ENCODE measurements at regions not wholly inside any gene's neighbourhood (a gene's known extent, or its start where the extent isn't known, plus 50 kb on each side); places are given as distances from the start of the nearest gene placed in this dataset.
"Not testable (repeated sequence)": the region's sequence is repeated elsewhere in the genome, so short reads cannot be mapped to it uniquely, and the experiment has no call there.

GRCh38 chr18:71223486-71223885, 934.6 kb downstream of the SOCS6 start:
- H3K27ac ChIP-seq (ENCODE audit: low read length), result no peak overlapping the region
- ATAC-seq, result no peak
- H3K27me3 ChIP-seq (ENCODE audit: control insufficient read depth, insufficient read depth, low read length), result no peaks in the 10 kb centered on the region
- BruUV-seq (replicated peaks), result no TSS peak
- TF ChIP-seq REST (IDR thresholded peaks at IDR 0.05; ENCODE audit: insufficient read depth in 1 of 2, low read depth in 2 of 2, low read length in 1 of 2) (no peak), SIN3A (IDR thresholded peaks at IDR 0.05; ENCODE audit: borderline replicate concordance, insufficient read depth, low read depth, low read length) (no peak), POLR2AphosphoS5 (IDR thresholded peaks at IDR 0.05; ENCODE audit: low read depth, low read length) (no peak), TCF7L2 (IDR thresholded peaks at IDR 0.05; ENCODE audit: low read depth, low read length) (no peak), CTCF (IDR thresholded peaks at IDR 0.05) (no peak)
- ChIA-PET CTCF (no interaction called here), POLR2A (no interaction called here)
- intact Hi-C loops (cut with micrococcal nuclease; ENCODE audit: unreplicated experiment), result no loop called here
- no peak overlapping the region for H3K4me3 ChIP-seq (ENCODE audit: low read depth in 2 of 2, low read length in 2 of 2)
- in situ Hi-C loops (cut with HindIII; ENCODE audit: low pct_unique_long_range_greater_than_20kb, low sequenced_read_pairs), result no loop called here
- H3K4me1 ChIP-seq (ENCODE audit: control insufficient read depth, insufficient read depth, low read length), result no peaks in the 10 kb centered on the region
- DNase-seq (ENCODE audit: low read depth, low spot score), result no peak
- H3K9me3 ChIP-seq (ENCODE audit: control insufficient read depth, insufficient read depth, low read depth, low read length), result no peaks in the 10 kb centered on the region
- H3K36me3 ChIP-seq (ENCODE audit: control insufficient read depth, insufficient read depth, low read length), result no peaks in the 10 kb centered on the region

GRCh38 chr18:71221405-71221804, 932.6 kb downstream of the SOCS6 start:
- no peak for DNase-seq (ENCODE audit: low read depth, low spot score)
- BruUV-seq (replicated peaks), result no TSS peak
- in situ Hi-C loops (cut with HindIII; ENCODE audit: low pct_unique_long_range_greater_than_20kb, low sequenced_read_pairs) (no loop called here), intact Hi-C loops (cut with micrococcal nuclease; ENCODE audit: unreplicated experiment) (no loop called here)
- Histone ChIP-seq H3K9me3 (ENCODE audit: control insufficient read depth, insufficient read depth, low read depth, low read length) (no peaks in the 10 kb centered on the region), H3K27ac (ENCODE audit: low read length) (no peak overlapping the region), H3K4me1 (ENCODE audit: control insufficient read depth, insufficient read depth, low read length) (no peaks in the 10 kb centered on the region), H3K4me3 (ENCODE audit: low read depth in 2 of 2, low read length in 2 of 2) (no peak overlapping the region), H3K27me3 (ENCODE audit: control insufficient read depth, insufficient read depth, low read length) (no peaks in the 10 kb centered on the region), H3K36me3 (ENCODE audit: control insufficient read depth, insufficient read depth, low read length) (no peaks in the 10 kb centered on the region)
- CTCF ChIA-PET, result no interaction called here
- POLR2A ChIA-PET, result no interaction called here
- TF ChIP-seq SIN3A (IDR thresholded peaks at IDR 0.05; ENCODE audit: borderline replicate concordance, insufficient read depth, low read depth, low read length), result no peak
- ATAC-seq, result no peak

- DNase-seq (ENCODE audit: low read depth, low spot score); ATAC-seq; H3K4me1 ChIP-seq (ENCODE audit: control insufficient read depth, insufficient read depth, low read length); BruUV-seq (replicated peaks); H3K36me3 ChIP-seq (ENCODE audit: control insufficient read depth, insufficient read depth, low read length); H3K27ac ChIP-seq (ENCODE audit: low read length); CTCF ChIA-PET; POLR2A ChIA-PET; in situ Hi-C loops (cut with HindIII; ENCODE audit: low pct_unique_long_range_greater_than_20kb, low sequenced_read_pairs); H3K4me3 ChIP-seq (ENCODE audit: low read depth in 2 of 2, low read length in 2 of 2); H3K9me3 ChIP-seq (ENCODE audit: control insufficient read depth, insufficient read depth, low read depth, low read length); intact Hi-C loops (cut with micrococcal nuclease; ENCODE audit: unreplicated experiment); H3K27me3 ChIP-seq (ENCODE audit: control insufficient read depth, insufficient read depth, low read length): not testable (repeated sequence)
Observed at GRCh38 chr18:71212739-71213138, 923.9 kb downstream of the SOCS6 start.
